H1 (cell line): ENCODE measurements at regions not wholly inside any gene's neighbourhood (a gene's known extent, or its start where the extent isn't known, plus 50 kb on each side); places are given as distances from the start of the nearest gene placed in this dataset.

Experiments used
- CTCF ChIA-PET: fragments of 300-600 bp; sonication (Branson Sonifier 250); formaldehyde crosslinking; loops from one replicate; lab custom pipeline; 2021; ENCODE audit not compliant: partially characterized antibody; lab: Charles Lee
- POLR2A ChIA-PET: fragments of 300-600 bp; sonication (Branson Sonifier 250); formaldehyde crosslinking; loops from one replicate; lab custom pipeline; 2021; ENCODE audit warnings: inconsistent platforms; ENCODE audit not compliant: partially characterized antibody; lab: Charles Lee
- DNase-seq, 2 experiments: peaks; one replicate each; pipeline versions ENCODE4 v3.0.0 to v3.0.0-alpha.2; 2010 to 2022; ENCODE audit warnings: low spot score in 2 of 2, low read depth in 1 of 2, mixed read lengths in 1 of 2
- FAIRE-seq: peaks from 2 replicates; lab custom pipeline; 2011; peaks lifted over from hg19 to GRCh38; lab: Jason Lieb, UNC
- H2AFZ ChIP-seq: 2 replicates; pipeline ENCODE4 v1.8.1; 2012; ENCODE audit warnings: low read length, inconsistent platforms
- H2AK5ac ChIP-seq: 2 replicates; pipeline ENCODE4 v1.6.1; 2013; ENCODE audit warnings: low read depth, low read length
- H2BK120ac ChIP-seq: replicated peaks from 2 replicates; pipeline ENCODE3; 2013; ENCODE audit warnings: low read depth, low read length, inconsistent platforms
- H2BK12ac ChIP-seq: 2 replicates; pipeline ENCODE4 v1.6.1; 2013; ENCODE audit warnings: low read depth, low read length
- H2BK15ac ChIP-seq: 2 replicates; pipeline ENCODE4 v1.6.1; 2013; ENCODE audit warnings: low read length
- H2BK20ac ChIP-seq: 2 replicates; pipeline ENCODE4 v1.6.1; 2013; ENCODE audit warnings: low read length
- H2BK5ac ChIP-seq: 2 replicates; pipeline ENCODE4 v1.6.1; 2013; ENCODE audit warnings: low read depth, low read length
- H3K14ac ChIP-seq: 2 replicates; pipeline ENCODE4 v1.6.1; 2013; ENCODE audit warnings: inconsistent platforms; ENCODE audit not compliant: insufficient read length
- H3K18ac ChIP-seq: 2 replicates; pipeline ENCODE4 v1.6.1; 2013; ENCODE audit warnings: low read length; ENCODE audit errors: extremely low read depth
- H3K23ac ChIP-seq: 2 replicates; pipeline ENCODE4 v1.6.1; 2013; ENCODE audit warnings: inconsistent platforms; ENCODE audit not compliant: insufficient read length
- H3K23me2 ChIP-seq: 2 replicates; pipeline ENCODE4 v1.6.1; 2013; ENCODE audit warnings: low read depth, low read length
- H3K27ac ChIP-seq: 2 replicates; pipeline ENCODE4 v1.6.1; 2011; ENCODE audit warnings: low read depth, low read length, inconsistent platforms
- H3K27me3 ChIP-seq, 4 experiments: replicated peaks in 1 of 4; 1 replicate in 1 of 4; 2 replicates in 3 of 4; pipeline versions ENCODE4 v1.6.1 to v1.8.1; 2011 to 2013; ENCODE audit warnings: low read length in 3 of 4, mild to moderate bottlenecking in 3 of 4, inconsistent platforms in 2 of 4, mixed read lengths in 2 of 4, moderate library complexity in 1 of 4; ENCODE audit not compliant: control insufficient read depth in 3 of 4, insufficient read depth in 3 of 4; ENCODE audit errors: extremely low read depth in 1 of 4
- H3K36me3 ChIP-seq, 4 experiments: 2 replicates each; pipeline versions ENCODE4 v1.6.1 to v1.8.1; 2011 to 2013; ENCODE audit warnings: mild to moderate bottlenecking in 4 of 4, low read length in 3 of 4, moderate library complexity in 2 of 4, control low read depth in 1 of 4, inconsistent platforms in 1 of 4; ENCODE audit not compliant: insufficient read depth in 4 of 4, control insufficient read depth in 2 of 4
- H3K4ac ChIP-seq: replicated peaks from 2 replicates; pipeline ENCODE3; 2013; ENCODE audit warnings: low read length, low read depth, mixed read lengths, inconsistent platforms; ENCODE audit not compliant: insufficient read length
- H3K4me1 ChIP-seq, 4 experiments: replicated peaks in 1 of 4; 1 replicate in 1 of 4; 2 replicates in 3 of 4; pipeline versions ENCODE4 v1.6.1 to v1.8.1; 2011 to 2013; ENCODE audit warnings: low read length in 3 of 4, inconsistent platforms in 2 of 4, mixed read lengths in 1 of 4; ENCODE audit not compliant: insufficient read depth in 4 of 4, control insufficient read depth in 3 of 4
- H3K4me2 ChIP-seq, 2 experiments: 2 replicates each; pipeline versions ENCODE4 v1.6.1 to v1.8.1; 2011 to 2013; ENCODE audit warnings: low read depth in 2 of 2, low read length in 2 of 2, control low read depth in 1 of 2, inconsistent platforms in 1 of 2, mild to moderate bottlenecking in 1 of 2; ENCODE audit not compliant: insufficient read depth in 1 of 2
- H3K4me3 ChIP-seq, 4 experiments: fragments of 200-600, 300-600 bp in 1 of 4; sonication (generic), shearing (Covaris generic), sonication (Bioruptor Twin) in 1 of 4; 2 replicates each; pipeline versions ENCODE4 v1.5.1 to v1.8.1; 2011 to 2016; ENCODE audit warnings: low read length in 4 of 4, low read depth in 3 of 4, control low read depth in 2 of 4, inconsistent platforms in 2 of 4, mild to moderate bottlenecking in 2 of 4, mixed read lengths in 1 of 4, moderate library complexity in 1 of 4; ENCODE audit not compliant: insufficient read depth in 2 of 4; ENCODE audit errors: extremely low read depth in 1 of 4
- H3K56ac ChIP-seq: replicated peaks from 2 replicates; pipeline ENCODE3; 2013; ENCODE audit warnings: low read depth, mild to moderate bottlenecking, mixed read lengths, low read length, inconsistent platforms; ENCODE audit not compliant: insufficient read length
- H3K79me1 ChIP-seq: 2 replicates; pipeline ENCODE4 v1.6.1; 2013; ENCODE audit warnings: low read depth, low read length, control low read depth
- H3K79me2 ChIP-seq, 2 experiments: 2 replicates each; pipeline versions ENCODE4 v1.6.1 to v1.8.1; 2012 to 2013; ENCODE audit warnings: low read length in 2 of 2, mild to moderate bottlenecking in 2 of 2, inconsistent platforms in 1 of 2; ENCODE audit not compliant: insufficient read depth in 2 of 2, control insufficient read depth in 1 of 2
- H3K9ac ChIP-seq, 4 experiments: replicated peaks in 1 of 4; 1 replicate in 1 of 4; 2 replicates in 3 of 4; pipeline versions ENCODE4 v1.6.1 to v1.8.1; 2011 to 2013; ENCODE audit warnings: low read depth in 3 of 4, low read length in 3 of 4, control low read depth in 2 of 4, mild to moderate bottlenecking in 2 of 4, moderate library complexity in 2 of 4, inconsistent platforms in 1 of 4; ENCODE audit errors: extremely low read depth in 1 of 4
- H3K9me3 ChIP-seq, 2 experiments: 2 replicates each; pipeline versions ENCODE4 v1.6.1 to v1.8.1; 2012 to 2013; ENCODE audit warnings: mild to moderate bottlenecking in 2 of 2, moderate library complexity in 2 of 2, control low read depth in 1 of 2, inconsistent platforms in 1 of 2, low read depth in 1 of 2, low read length in 1 of 2, mixed read lengths in 1 of 2; ENCODE audit not compliant: insufficient read depth in 2 of 2
- H4K20me1 ChIP-seq, 2 experiments: replicated peaks in 1 of 2; 2 replicates each; pipeline versions ENCODE3 to v1.8.1; 2011 to 2013; ENCODE audit warnings: inconsistent platforms in 2 of 2, low read length in 2 of 2, mild to moderate bottlenecking in 1 of 2; ENCODE audit not compliant: insufficient read depth in 2 of 2, control insufficient read depth in 1 of 2
- H4K5ac ChIP-seq: 2 replicates; pipeline ENCODE4 v1.6.1; 2013; ENCODE audit warnings: low read length, low read depth, mixed read lengths, inconsistent platforms; ENCODE audit not compliant: insufficient read length
- H4K8ac ChIP-seq: 2 replicates; pipeline ENCODE4 v1.8.0; 2013; ENCODE audit warnings: mild to moderate bottlenecking, moderate library complexity, low read length, inconsistent platforms; ENCODE audit not compliant: insufficient read depth; ENCODE audit errors: extremely low read depth
- H4K91ac ChIP-seq: replicated peaks from 2 replicates; pipeline ENCODE3; 2013; ENCODE audit warnings: low read length, mixed read lengths, inconsistent platforms; ENCODE audit not compliant: insufficient read length
- SAP30 ChIP-seq: fragments of 300-600 bp; sonication (generic); IDR thresholded peaks from 2 replicates; pipeline ENCODE4 v1.7.1; 2012; ENCODE audit warnings: low read length, moderate library complexity, mild to moderate bottlenecking, inconsistent platforms; ENCODE audit not compliant: insufficient read depth, insufficient replicate concordance
- YY1 ChIP-seq: IDR thresholded peaks from 2 replicates; pipeline ENCODE4 v1.6.1; 2011; ENCODE audit warnings: low read depth, mild to moderate bottlenecking, low read length
- WGBS, 2 experiments: shearing (Covaris generic) in 1 of 2; methylation state at CpG; one replicate each; pipeline versions ENCODE4 v1.1.6 to v1.1.7; 2013 to 2015; ENCODE audit warnings: low lambda C conversion rate in 2 of 2, mixed read lengths in 2 of 2, inconsistent platforms in 1 of 2, low coverage in 1 of 2, missing lambda C conversion rate in 1 of 2; ENCODE audit not compliant: insufficient replicate concordance in 2 of 2, insufficient coverage in 1 of 2, insufficient read length in 1 of 2; ENCODE audit errors: extremely low coverage in 1 of 2, missing lambda C conversion rate in 1 of 2; 5-methylcytosine and 5-hydroxymethylcytosine counted together

DNA sequence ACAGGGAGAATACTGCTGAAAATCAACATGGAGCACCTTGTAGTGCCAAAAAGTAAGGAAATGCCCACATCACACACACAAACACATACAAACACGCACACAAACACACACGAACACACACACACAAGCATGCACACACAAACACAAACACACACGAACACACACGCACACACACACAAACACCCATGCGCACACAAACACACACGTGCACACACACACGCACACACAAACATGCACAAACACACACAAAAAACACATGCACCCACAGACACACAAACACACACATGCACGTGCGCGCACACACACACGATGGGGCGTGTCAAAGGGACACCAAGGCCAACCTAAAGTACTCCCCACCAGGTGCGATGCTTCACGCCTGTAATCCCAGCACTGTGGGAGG, 61.7 kb upstream of the C14orf180 start:
- H3K4me3 ChIP-seq = no peak overlapping the region
- 86% methylated on average over 14 of the region's 14 CpGs; no CpG with 5 or more reads in 1 of the 2 experiments for WGBS, 2 experiments
- CTCF ChIA-PET = no interaction called here
- TF ChIP-seq YY1 (no peak), SAP30 (no peak)

More for the DNA sequence above, 61.7 kb upstream of the C14orf180 start:
- Histone ChIP-seq H2BK12ac (no peak overlapping the region), H2AK5ac (no peak overlapping the region), H3K27ac (no peak overlapping the region), H2BK15ac (no peak overlapping the region), H3K23me2 (peaks cover 2% of the 10 kb centered on the region; the same call in 1 of the 2 replicates), H4K5ac (no peak overlapping the region), H4K20me1 (peaks cover 0 to 2% of the 10 kb centered on the region in 2 experiments), H2BK5ac (no peak overlapping the region), H2BK20ac (no peak overlapping the region), H3K4me1 (no peaks in the 10 kb centered on the region), H3K18ac (no peak overlapping the region), H3K79me2 (no peaks in the 10 kb centered on the region), H2BK120ac (no peak overlapping the region), H3K27me3 (no peaks in the 10 kb centered on the region), H2AFZ (no peak overlapping the region), H3K4ac (no peak overlapping the region), H3K56ac (no peak overlapping the region), H3K9ac (no peak overlapping the region), H3K79me1 (no peaks in the 10 kb centered on the region), H3K14ac (no peak overlapping the region), H3K36me3 (no peaks in the 10 kb centered on the region), H3K4me2 (no peak overlapping the region), H3K9me3 (peaks cover 13 to 21% of the 10 kb centered on the region in 2 experiments; a peak in 3 of 4 replicates), H4K91ac (no peak overlapping the region), H3K23ac (no peak overlapping the region), H4K8ac (no peak overlapping the region)
- POLR2A ChIA-PET = no interaction called here
- no peak for FAIRE-seq
- peak in 1 of 2 experiments; percentile 1 for DNase-seq
